Stimulated activated CD4-positive, alpha-beta T cell treated with anti-CD3 and anti-CD28 coated beads, Interleukin-15, amount 100 ng/mL, for 24 hours (primary cell): ENCODE measurements at regions not wholly inside any gene's neighbourhood (a gene's known extent, or its start where the extent isn't known, plus 50 kb on each side); places are given as distances from the start of the nearest gene placed in this dataset.
"Not testable (repeated sequence)": the region's sequence is repeated elsewhere in the genome, so short reads cannot be mapped to it uniquely, and the experiment has no call there.

ENCODE experiments used
- DNase-seq: peaks from one replicate; pipeline ENCODE4 v3.0.0-alpha.2; 2020

- not testable (repeated sequence) for DNase-seq
Observed at GRCh38 chr12:112712751-112713150, 78.8 kb upstream of the RPH3A start.

GRCh38 chr12:112713471-112713870 lies 78.1 kb upstream of the RPH3A start:
- no peak for DNase-seq

GRCh38 chr12:112714166-112714710 lies 77.3 kb upstream of the RPH3A start:
- DNase-seq: no peak

- peak; percentile 16 for DNase-seq
Observed at GRCh38 chr12:112716099-112717093, 75.2 kb upstream of the RPH3A start.

- no peak for DNase-seq
Observed at GRCh38 chr12:112728864-112729263, 62.7 kb upstream of the RPH3A start.

GRCh38 chr12:112734859-112735695 lies 56.5 kb upstream of the RPH3A start:
- no peak for DNase-seq

GRCh38 chr12:112738531-112738930 lies 53.0 kb upstream of the RPH3A start:
- no peak for DNase-seq

GRCh38 chr12:112740387-112740934 lies 51.1 kb upstream of the RPH3A start:
- no peak for DNase-seq

GRCh38 chr12:112741106-112741505 lies 50.4 kb upstream of the RPH3A start:
- no peak for DNase-seq
